HEK293T (cell line): ENCODE measurements at regions not wholly inside any gene's neighbourhood (a gene's known extent, or its start where the extent isn't known, plus 50 kb on each side); places are given as distances from the start of the nearest gene placed in this dataset.

Experiments used
- ARNT ChIP-seq: fragments of 450-650 bp; IDR thresholded peaks from 2 replicates; pipeline ENCODE4 v1.6.1; 2017; ENCODE audit warnings: mild to moderate bottlenecking
- BHLHE40 ChIP-seq: fragments of 450-650 bp; IDR thresholded peaks from 2 replicates; pipeline ENCODE4 v1.6.1; 2016; ENCODE audit warnings: mild to moderate bottlenecking, moderate library complexity, borderline replicate concordance
- CTBP1 ChIP-seq: fragments of 450-650 bp; IDR thresholded peaks from 2 replicates; pipeline ENCODE4 v1.6.1; 2016; ENCODE audit warnings: borderline replicate concordance
- ELF4 ChIP-seq: fragments of 450-650 bp; IDR thresholded peaks from 2 replicates; pipeline ENCODE4 v1.6.1; 2017; ENCODE audit warnings: antibody characterized with exemption
- FOXA1 ChIP-seq: fragments of 450-650 bp; IDR thresholded peaks from 2 replicates; pipeline ENCODE4 v1.6.1; 2016; ENCODE audit warnings: mild to moderate bottlenecking
- FOXK2 ChIP-seq: fragments of 450-650 bp; IDR thresholded peaks from 2 replicates; pipeline ENCODE4 v1.6.1; 2016; ENCODE audit warnings: mild to moderate bottlenecking
- FOXM1 ChIP-seq: fragments of 450-650 bp; IDR thresholded peaks from 2 replicates; pipeline ENCODE4 v1.6.1; 2017; ENCODE audit warnings: mild to moderate bottlenecking, borderline replicate concordance
- HDGF ChIP-seq: fragments of 450-650 bp; IDR thresholded peaks from 2 replicates; pipeline ENCODE4 v1.6.1; 2017; ENCODE audit warnings: antibody characterized with exemption, borderline replicate concordance
- SUZ12 ChIP-seq: fragments of 450-650 bp; IDR thresholded peaks from 2 replicates; pipeline ENCODE4 v1.6.1; 2016; ENCODE audit warnings: mild to moderate bottlenecking
- TARDBP ChIP-seq: fragments of 450-650 bp; IDR thresholded peaks from 2 replicates; pipeline ENCODE4 v1.6.1; 2016
- ZNF384 ChIP-seq: fragments of 450-650 bp; IDR thresholded peaks from 2 replicates; pipeline ENCODE4 v1.6.1; 2016

DNA sequence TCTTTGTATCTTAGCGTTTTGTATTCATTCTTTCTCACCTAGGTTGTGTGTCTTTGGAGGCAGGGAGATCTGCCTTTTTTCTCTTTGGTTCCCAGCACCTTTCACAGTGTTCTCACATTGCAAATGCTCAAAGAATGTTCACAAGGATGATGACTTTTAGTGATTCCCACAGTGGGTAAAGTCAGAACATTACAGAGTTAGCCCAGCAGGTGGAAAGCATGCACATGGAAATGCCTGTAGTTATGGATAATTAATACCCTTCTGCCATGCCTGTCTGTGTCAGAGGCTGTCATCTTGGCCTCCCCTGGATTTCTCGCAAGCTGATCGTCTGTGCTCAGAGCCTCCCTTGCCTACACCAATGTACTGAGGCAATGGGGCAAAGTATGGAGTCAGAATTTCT is 458.9 kb downstream of the LMO4 start:
- TF ChIP-seq CTBP1: no peak
- no peak for TF ChIP-seq FOXA1
- no peak for TF ChIP-seq SUZ12
- no peak for TF ChIP-seq ELF4
- TF ChIP-seq FOXK2: no peak
- TF ChIP-seq BHLHE40: no peak
- no peak for TF ChIP-seq ZNF384
- no peak for TF ChIP-seq FOXM1
- TF ChIP-seq HDGF: no peak
- TF ChIP-seq TARDBP: no peak
- TF ChIP-seq ARNT: no peak
